Spleen (tissue), 7 donors: ENCODE measurements at regions not wholly inside any gene's neighbourhood (a gene's known extent, or its start where the extent isn't known, plus 50 kb on each side); places are given as distances from the start of the nearest gene placed in this dataset.

Experiments
- CTCF ChIP-seq, 11 experiments: fragments of 200-600 bp in 7 of 11; fragments of 450-650 bp in 4 of 11; sonication (generic) in 4 of 11; IDR thresholded peaks in 8 of 11; conservative IDR thresholded peaks in 3 of 11; 1 replicate in 7 of 11; 2 replicates in 4 of 11; pipeline versions ENCODE4 v1.4.0 to v1.8.0; 2016 to 2021; ENCODE audit warnings: antibody characterized with exemption in 11 of 11, inconsistent platforms in 4 of 11, mild to moderate bottlenecking in 1 of 11
- POLR2A ChIP-seq, 3 donors: fragments of 450-650 bp; IDR thresholded peaks; one replicate each; pipeline ENCODE4 v1.5.1; 2017; ENCODE audit warnings: antibody characterized with exemption in 3 of 3, mild to moderate bottlenecking in 1 of 3
- donor health status: DM: no; HTN: no; CAD: no; lungs with moderate emphysema.
- donor health status: DM: no; HTN: no; CAD: no.
- donor health status: DM: no; HTN: no; CAD: no.

DNA sequence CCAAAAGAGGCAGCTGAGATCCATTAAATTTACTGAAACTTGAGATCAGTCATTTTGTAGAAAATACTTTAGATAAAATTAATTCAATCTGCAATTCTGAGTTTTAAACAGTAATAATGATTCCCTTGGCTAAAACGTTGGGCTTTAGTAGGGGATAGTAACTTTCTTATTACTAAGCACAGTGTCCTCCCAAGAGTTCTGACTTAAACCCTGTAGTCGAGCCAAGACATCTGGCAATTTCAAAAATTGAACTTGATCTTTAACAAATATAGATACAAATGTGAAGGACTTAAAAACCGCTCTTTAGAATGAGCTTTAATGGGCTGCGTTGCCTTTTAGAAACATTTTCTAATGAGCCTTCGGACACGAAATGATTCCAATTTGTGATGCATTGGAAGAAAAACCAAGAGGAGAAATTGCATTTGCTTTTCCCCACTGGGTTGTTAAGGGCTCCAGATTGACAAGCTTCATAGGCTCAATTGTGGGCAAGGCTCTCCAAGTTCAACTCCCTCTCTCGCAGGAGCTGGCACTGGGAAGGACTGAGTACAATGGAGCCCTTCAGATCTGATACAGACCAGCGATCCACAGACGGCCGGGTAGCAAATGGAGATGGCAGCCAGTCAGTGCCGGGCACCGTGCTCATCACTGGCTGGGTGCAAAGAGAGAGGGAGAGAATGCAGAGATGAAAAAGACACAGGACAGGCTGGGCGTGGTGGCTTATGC is 921.3 kb upstream of the AUTS2 start:
- TF ChIP-seq POLR2A (IDR thresholded peaks at IDR 0.05) = no peak
- TF ChIP-seq CTCF (IDR thresholded peaks at IDR 0.05 in 8 of 11, conservative IDR thresholded peaks at IDR 0.05 in 3 of 11) = no peak
